Uterus (tissue), 3 donors: ENCODE measurements at regions not wholly inside any gene's neighbourhood (a gene's known extent, or its start where the extent isn't known, plus 50 kb on each side); places are given as distances from the start of the nearest gene placed in this dataset.
"Not testable (repeated sequence)": the region's sequence is repeated elsewhere in the genome, so short reads cannot be mapped to it uniquely, and the experiment has no call there.

Experiments used
- DNase-seq, 2 donors: peaks; one replicate each; pipeline ENCODE4 v3.0.0-alpha.2; 2019 to 2020
- H3K27ac ChIP-seq, 2 donors: fragments of 200-600 bp; sonication (generic); 1 replicate in 1 of 2; 2 replicates in 1 of 2; pipeline ENCODE4 v1.5.1; 2016 to 2018
- H3K27me3 ChIP-seq, 2 donors: fragments of 200-600 bp; sonication (generic); one replicate each; pipeline ENCODE4 v1.5.1; 2018 to 2019; ENCODE audit warnings: control low read depth in 1 of 2
- H3K36me3 ChIP-seq, 2 donors: fragments of 200-600 bp; sonication (generic); one replicate each; pipeline ENCODE4 v1.5.1; 2019; ENCODE audit warnings: control low read depth in 1 of 2
- H3K4me1 ChIP-seq, 2 donors: fragments of 200-600 bp; sonication (generic); one replicate each; pipeline ENCODE4 v1.5.1; 2018 to 2019; ENCODE audit warnings: control low read depth in 1 of 2
- H3K4me3 ChIP-seq, 2 donors: fragments of 200-600 bp; sonication (generic); 1 replicate in 1 of 2; 2 replicates in 1 of 2; pipeline ENCODE4 v1.5.1; 2018 to 2019; ENCODE audit warnings: mild to moderate bottlenecking in 1 of 2
- H3K9me3 ChIP-seq, 2 donors: fragments of 200-600 bp; sonication (generic); one replicate each; pipeline ENCODE4 v1.5.1; 2019; ENCODE audit warnings: control low read depth in 1 of 2
- POLR2A ChIP-seq, 2 donors: fragments of 450-650 bp; IDR thresholded peaks; one replicate each; pipeline ENCODE4 v1.6.1; 2016; ENCODE audit warnings: antibody characterized with exemption in 2 of 2, mild to moderate bottlenecking in 1 of 2, moderate library complexity in 1 of 2
- intact Hi-C: fragments of 100-400 bp; cut with DNase I; formaldehyde crosslinking; loops from one replicate; pipeline ENCODE4 v1.15.1; 2023; ENCODE audit warnings: low total_unique reads
- TF ChIP-seq, protein P1 (sequence below), 4 experiments: fragments of 200-600 bp in 2 of 4; fragments of 450-650 bp in 2 of 4; sonication (generic) in 2 of 4; IDR thresholded peaks; one replicate each; pipeline ENCODE4 v1.5.1; 2016 to 2019; ENCODE audit warnings: antibody characterized with exemption in 4 of 4, mild to moderate bottlenecking in 2 of 4, moderate library complexity in 1 of 4
- donor health status: DM: yes; HTN: yes; CAD: no.

DNA sequence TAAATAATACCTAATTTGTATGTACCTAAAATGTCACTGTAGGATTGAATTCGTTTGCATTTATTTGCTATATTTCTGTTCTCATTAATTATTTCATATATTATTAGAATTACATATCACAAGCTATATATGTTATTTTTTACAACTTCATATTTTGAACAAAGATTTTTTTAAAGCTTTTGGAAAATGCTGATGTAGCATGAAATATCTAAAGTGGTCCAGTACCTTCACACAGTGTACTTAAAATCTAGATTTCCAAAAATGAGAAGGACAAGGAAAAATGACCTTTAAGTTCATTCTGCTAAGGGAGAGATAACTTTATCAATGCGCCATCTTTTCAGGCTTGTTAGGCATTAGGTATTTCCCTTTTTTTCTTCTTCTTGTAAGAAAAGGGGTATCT lies 71.8 kb downstream of the LARP7 start:
- no peaks in the 10 kb centered on the region for H3K27me3 ChIP-seq
- TF ChIP-seq POLR2A (IDR thresholded peaks at IDR 0.05): no peak
- TF ChIP-seq, protein P1, sequence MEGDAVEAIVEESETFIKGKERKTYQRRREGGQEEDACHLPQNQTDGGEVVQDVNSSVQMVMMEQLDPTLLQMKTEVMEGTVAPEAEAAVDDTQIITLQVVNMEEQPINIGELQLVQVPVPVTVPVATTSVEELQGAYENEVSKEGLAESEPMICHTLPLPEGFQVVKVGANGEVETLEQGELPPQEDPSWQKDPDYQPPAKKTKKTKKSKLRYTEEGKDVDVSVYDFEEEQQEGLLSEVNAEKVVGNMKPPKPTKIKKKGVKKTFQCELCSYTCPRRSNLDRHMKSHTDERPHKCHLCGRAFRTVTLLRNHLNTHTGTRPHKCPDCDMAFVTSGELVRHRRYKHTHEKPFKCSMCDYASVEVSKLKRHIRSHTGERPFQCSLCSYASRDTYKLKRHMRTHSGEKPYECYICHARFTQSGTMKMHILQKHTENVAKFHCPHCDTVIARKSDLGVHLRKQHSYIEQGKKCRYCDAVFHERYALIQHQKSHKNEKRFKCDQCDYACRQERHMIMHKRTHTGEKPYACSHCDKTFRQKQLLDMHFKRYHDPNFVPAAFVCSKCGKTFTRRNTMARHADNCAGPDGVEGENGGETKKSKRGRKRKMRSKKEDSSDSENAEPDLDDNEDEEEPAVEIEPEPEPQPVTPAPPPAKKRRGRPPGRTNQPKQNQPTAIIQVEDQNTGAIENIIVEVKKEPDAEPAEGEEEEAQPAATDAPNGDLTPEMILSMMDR (IDR thresholded peaks at IDR 0.05): no peak
- H3K4me1 ChIP-seq: no peaks in the 10 kb centered on the region
- H3K27ac ChIP-seq: no peak overlapping the region
- no peak for DNase-seq
- intact Hi-C loops: no loop called here
- no peak overlapping the region for H3K4me3 ChIP-seq
- H3K36me3 ChIP-seq: no peaks in the 10 kb centered on the region
- no peaks in the 10 kb centered on the region for H3K9me3 ChIP-seq

DNA sequence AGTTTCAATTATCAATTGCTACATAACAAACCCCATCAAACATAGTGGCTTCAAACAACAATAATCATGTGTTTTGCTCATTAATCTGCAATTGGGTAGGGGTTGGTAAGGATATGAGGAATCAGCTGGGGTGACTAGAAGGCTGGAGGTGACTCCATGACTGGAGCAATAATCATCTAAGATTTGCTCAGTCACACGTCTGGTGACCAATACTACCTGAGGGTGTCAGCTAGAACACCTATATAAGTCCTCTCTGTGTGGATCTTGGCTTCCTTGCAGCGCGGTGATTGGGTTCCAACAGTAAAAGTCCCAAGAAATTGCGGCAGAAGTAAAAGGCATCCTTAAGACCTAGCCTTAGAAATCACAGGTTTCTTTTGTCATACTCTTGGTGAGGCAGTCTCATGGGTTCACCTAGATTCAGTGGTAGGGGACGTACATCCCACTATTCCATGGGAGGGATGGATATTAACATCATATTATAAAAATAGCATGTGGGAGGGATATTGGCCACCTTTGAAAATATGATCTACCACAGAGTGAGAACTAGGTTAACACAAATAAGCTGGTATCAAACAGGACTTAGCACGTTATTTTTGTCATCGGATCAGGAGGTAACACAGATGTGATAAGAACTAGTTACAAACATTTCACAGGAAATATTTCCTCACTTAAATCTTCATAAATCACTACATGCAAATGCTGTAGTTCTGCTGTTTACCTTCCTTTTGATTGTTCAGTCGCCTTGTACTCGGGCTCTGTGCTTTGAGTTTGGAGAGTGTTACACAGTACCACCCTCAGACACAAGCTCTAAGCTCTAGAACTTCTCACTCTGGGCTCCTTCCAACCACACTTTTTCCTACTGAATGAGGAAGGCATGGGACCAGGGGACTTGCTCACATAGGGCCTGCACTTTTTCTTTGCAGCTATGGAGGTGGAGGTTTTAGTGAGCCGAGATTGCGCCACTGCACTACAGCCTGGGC lies 78.3 kb downstream of the LARP7 start:
- no peak overlapping the region for H3K27ac ChIP-seq
- TF ChIP-seq POLR2A (IDR thresholded peaks at IDR 0.05): no peak
- TF ChIP-seq, protein P1 (IDR thresholded peaks at IDR 0.05): no peak

DNA sequence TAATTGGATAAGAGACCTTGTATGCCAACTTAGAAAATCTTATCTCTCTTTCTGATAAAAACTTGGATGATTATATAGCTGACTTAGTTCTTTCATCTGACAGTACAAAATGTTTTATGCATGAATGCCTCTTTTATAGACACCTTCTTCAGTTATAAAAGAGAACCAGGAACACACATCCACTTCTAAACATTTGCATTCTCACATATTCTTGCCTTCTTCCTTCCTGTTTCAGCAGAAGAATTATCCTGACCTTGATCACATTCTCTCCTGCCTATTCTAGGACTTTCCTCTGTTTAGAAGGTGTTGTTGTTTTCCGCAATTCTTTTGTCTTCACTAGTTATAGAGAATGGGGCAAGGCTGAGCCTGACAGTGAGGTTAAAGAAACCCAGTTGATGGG lies 80.9 kb downstream of the LARP7 start:
- no peaks in the 10 kb centered on the region for H3K27me3 ChIP-seq
- TF ChIP-seq POLR2A (IDR thresholded peaks at IDR 0.05): no peak
- TF ChIP-seq, protein P1 (IDR thresholded peaks at IDR 0.05): no peak
- H3K27ac ChIP-seq: no peak overlapping the region
- no peaks in the 10 kb centered on the region for H3K36me3 ChIP-seq
- no peaks in the 10 kb centered on the region for H3K9me3 ChIP-seq
- no peak for DNase-seq
- H3K4me3 ChIP-seq: no peak overlapping the region
- intact Hi-C loops: no loop called here
- no peaks in the 10 kb centered on the region for H3K4me1 ChIP-seq

More for the DNA sequence above, 78.3 kb downstream of the LARP7 start:
- no peak for DNase-seq
- no peaks in the 10 kb centered on the region for H3K27me3 ChIP-seq
- H3K36me3 ChIP-seq: no peaks in the 10 kb centered on the region
- H3K4me1 ChIP-seq: no peaks in the 10 kb centered on the region
- no peaks in the 10 kb centered on the region for H3K9me3 ChIP-seq
- intact Hi-C loops: no loop called here
- no peak overlapping the region for H3K4me3 ChIP-seq

DNA sequence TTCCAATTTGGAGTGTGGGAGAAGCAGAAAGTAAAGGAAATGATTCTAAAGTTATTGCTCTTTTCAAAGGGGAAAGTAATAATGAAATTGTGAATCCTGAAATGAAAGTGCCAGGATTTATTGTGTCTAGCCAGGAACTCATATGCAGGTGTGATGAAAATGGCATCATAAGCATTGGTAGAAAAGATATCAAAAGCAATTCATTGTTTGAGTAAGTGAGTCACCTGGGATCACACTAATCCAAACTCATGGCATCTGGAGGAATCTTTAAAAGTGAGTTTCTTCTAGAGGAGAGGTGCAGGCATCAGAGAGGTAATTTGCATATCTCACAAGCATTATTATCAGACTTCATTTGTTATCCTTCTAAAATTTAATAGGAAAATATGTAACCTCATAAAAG lies 84.7 kb downstream of the LARP7 start:
- TF ChIP-seq POLR2A (IDR thresholded peaks at IDR 0.05): no peak
- TF ChIP-seq, protein P1 (IDR thresholded peaks at IDR 0.05): no peak
- intact Hi-C loops: no loop called here
- H3K27ac ChIP-seq: no peak overlapping the region
- no peaks in the 10 kb centered on the region for H3K27me3 ChIP-seq
- no peak overlapping the region for H3K4me3 ChIP-seq
- H3K9me3 ChIP-seq: no peaks in the 10 kb centered on the region
- no peaks in the 10 kb centered on the region for H3K36me3 ChIP-seq
- no peaks in the 10 kb centered on the region for H3K4me1 ChIP-seq
- DNase-seq: no peak

DNA sequence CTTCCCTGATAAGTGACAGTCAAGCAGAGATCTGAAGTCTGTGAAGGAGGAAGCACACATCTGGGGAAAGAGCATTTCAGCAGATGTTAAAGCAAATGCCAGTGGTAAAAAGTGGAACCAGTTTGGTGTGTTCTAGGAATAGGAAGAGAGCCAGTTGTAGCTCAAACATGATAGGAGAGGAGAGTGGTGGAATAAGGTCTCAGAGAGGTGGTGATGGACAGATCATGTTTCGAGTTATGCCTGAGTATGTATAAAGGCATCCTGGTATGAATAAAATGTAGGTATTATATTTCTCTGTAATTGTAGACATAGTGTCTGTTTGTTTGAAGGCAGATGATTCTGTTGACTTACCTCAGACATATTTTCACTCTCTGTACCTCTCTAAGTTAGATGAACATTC lies 89.1 kb downstream of the LARP7 start:
- Histone ChIP-seq H3K27me3 (no peaks in the 10 kb centered on the region), H3K27ac (no peak overlapping the region), H3K9me3 (no peaks in the 10 kb centered on the region), H3K4me3 (no peak overlapping the region), H3K4me1 (no peaks in the 10 kb centered on the region), H3K36me3 (no peaks in the 10 kb centered on the region)
- DNase-seq: no peak
- intact Hi-C loops: no loop called here
- TF ChIP-seq, protein P1 (IDR thresholded peaks at IDR 0.05): no peak
- no peak for TF ChIP-seq POLR2A (IDR thresholded peaks at IDR 0.05)

DNA sequence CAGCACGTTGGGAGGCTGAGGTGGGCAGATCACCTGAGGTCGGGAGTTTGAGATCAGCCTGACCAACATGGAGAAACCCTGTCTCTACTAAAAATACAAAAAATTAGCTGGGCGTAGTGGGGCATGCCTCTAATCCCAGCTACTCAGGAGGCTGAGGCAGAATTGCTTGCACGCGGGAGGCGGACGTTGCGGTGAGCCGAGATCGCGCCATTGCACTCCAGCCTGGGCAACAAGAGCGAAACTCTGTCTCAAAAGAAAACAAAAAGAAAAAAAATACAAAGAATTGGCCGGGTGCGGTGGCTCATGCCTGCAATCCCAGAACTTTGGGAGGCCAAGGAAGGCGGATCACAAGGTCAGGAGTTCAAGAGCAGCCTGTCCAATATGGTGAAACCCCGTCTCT lies 90.8 kb downstream of the LARP7 start:
- H3K27me3 ChIP-seq, H3K9me3 ChIP-seq, intact Hi-C loops, H3K4me1 ChIP-seq, H3K36me3 ChIP-seq, H3K27ac ChIP-seq, H3K4me3 ChIP-seq, DNase-seq: not testable (repeated sequence)
